HepG2 (cell line): ENCODE measurements at regions not wholly inside any gene's neighbourhood (a gene's known extent, or its start where the extent isn't known, plus 50 kb on each side); places are given as distances from the start of the nearest gene placed in this dataset.
A peak's percentile ranks its signal among the peaks of the same experiment; 100 is the strongest.

Source experiments
- ATAC-seq: fragments of 200-7000 bp; cut with Tn5 transposase; 3 replicates; pipeline ENCODE4 v1.9.1; 2020; ENCODE audit warnings: mild to moderate bottlenecking, moderate library complexity
- BruUV-seq: library from RNA; stranded (reverse); fragments of 400-500 nt; replicated peaks from 2 replicates; lab custom pipeline; 2021; lab: Mats Ljungman, UMichigan
- CTCF ChIA-PET: fragments of 300-600 bp; formaldehyde crosslinking; extraction: SDS; loops from one replicate; lab custom pipeline; 2021; ENCODE audit warnings: low total read pairs, inconsistent platforms, low intra/inter-chr PET ratio; lab: Yijun Ruan, JAX
- POLR2A ChIA-PET: fragments of 350-600 bp; sonication (Branson Sonifier 250); formaldehyde crosslinking; loops from one replicate; lab custom pipeline; 2020; ENCODE audit warnings: antibody characterized with exemption, inconsistent platforms; lab: Yijun Ruan, JAX
- DNase-seq: peaks from one replicate; pipeline ENCODE4 v3.0.0-alpha.2; 2015; ENCODE audit warnings: low spot score
- FAIRE-seq: peaks from 3 replicates; lab custom pipeline; 2011; peaks lifted over from hg19 to GRCh38; lab: Jason Lieb, UNC
- H2AFZ ChIP-seq: one replicate; pipeline ENCODE4 v1.6.1; 2011; ENCODE audit warnings: low read length, inconsistent platforms
- H3K27ac ChIP-seq: fragments of 300-600 bp; 3 replicates; pipeline ENCODE4 v1.8.0; 2011; ENCODE audit warnings: mixed run types, mild to moderate bottlenecking, mixed read lengths, low read length, inconsistent platforms; ENCODE audit not compliant: insufficient read depth; ENCODE audit errors: extremely low read length
- H3K27me3 ChIP-seq, 2 experiments: fragments of 200-600 bp in 1 of 2; 2 replicates in 1 of 2; 3 replicates in 1 of 2; pipeline versions ENCODE4 v1.6.0 to v1.8.0; 2011; ENCODE audit warnings: low read length in 2 of 2, mild to moderate bottlenecking in 2 of 2, moderate library complexity in 2 of 2, inconsistent platforms in 1 of 2; ENCODE audit not compliant: insufficient read depth in 2 of 2, control insufficient read depth in 1 of 2
- H3K36me3 ChIP-seq, 2 experiments: fragments of 200-600 bp in 1 of 2; replicated peaks in 1 of 2; 2 replicates in 1 of 2; 3 replicates in 1 of 2; pipeline versions ENCODE4 v1.5.1 to v1.8.0; 2011; ENCODE audit warnings: low read length in 2 of 2, inconsistent platforms in 1 of 2; ENCODE audit not compliant: insufficient read depth in 2 of 2, control insufficient read depth in 1 of 2
- H3K4me1 ChIP-seq: 2 replicates; pipeline ENCODE4 v1.5.1; 2012; ENCODE audit warnings: low read length, inconsistent platforms; ENCODE audit not compliant: insufficient read depth
- H3K4me2 ChIP-seq: 2 replicates; pipeline ENCODE4 v1.6.0; 2011; ENCODE audit warnings: low read depth, low read length, inconsistent platforms
- H3K4me3 ChIP-seq, 3 experiments: fragments of 200-600 bp in 1 of 3; sonication (generic), shearing (Covaris generic) in 1 of 3; replicated peaks in 1 of 3; 2 replicates each; pipeline ENCODE4 v1.5.1; 2011 to 2016; ENCODE audit warnings: low read length in 3 of 3, inconsistent platforms in 2 of 3, low read depth in 2 of 3, mild to moderate bottlenecking in 2 of 3, control low read depth in 1 of 3, mixed read lengths in 1 of 3; ENCODE audit not compliant: insufficient read depth in 1 of 3
- H3K79me2 ChIP-seq: one replicate; pipeline ENCODE4 v1.6.1; 2011; ENCODE audit warnings: low read length, inconsistent platforms; ENCODE audit not compliant: insufficient read depth
- H3K9ac ChIP-seq: 2 replicates; pipeline ENCODE4 v1.6.0; 2011; ENCODE audit warnings: mild to moderate bottlenecking, low read depth, low read length, inconsistent platforms; ENCODE audit not compliant: insufficient read depth
- H3K9me3 ChIP-seq: 2 replicates; pipeline ENCODE4 v1.5.1; 2012; ENCODE audit warnings: mild to moderate bottlenecking, low read length
- H4K20me1 ChIP-seq: 2 replicates; pipeline ENCODE4 v1.6.0; 2011; ENCODE audit warnings: inconsistent platforms, mild to moderate bottlenecking, low read length, moderate library complexity; ENCODE audit not compliant: insufficient read depth
- BATF2 ChIP-seq: sonication (generic); formaldehyde crosslinking; IDR thresholded peaks from 2 replicates; pipeline ENCODE4 v1.8.0; 2022; ENCODE audit warnings: mild to moderate bottlenecking, missing genetic modification reagents, moderate library complexity
- BCLAF1 ChIP-seq: fragments of 450-650 bp; IDR thresholded peaks from 2 replicates; pipeline ENCODE4 v1.6.1; 2017; ENCODE audit warnings: mild to moderate bottlenecking
- DPF2 ChIP-seq: sonication (generic); formaldehyde crosslinking; IDR thresholded peaks from 2 replicates; pipeline ENCODE4 v1.4.0; 2020; ENCODE audit warnings: mild to moderate bottlenecking, low read depth, missing genetic modification reagents, borderline replicate concordance
- HNRNPH1 ChIP-seq: fragments of 200-400 bp; formaldehyde crosslinking; optimal IDR thresholded peaks from 2 replicates; pipeline ENCODE3; 2017; ENCODE audit warnings: mild to moderate bottlenecking, low read depth, low read length
- SMAD1 ChIP-seq: sonication (generic); formaldehyde crosslinking; IDR thresholded peaks from 2 replicates; pipeline ENCODE4 v1.4.0; 2020; ENCODE audit warnings: missing genetic modification reagents, low read depth, mild to moderate bottlenecking, borderline replicate concordance
- STAG1 ChIP-seq: sonication (generic); formaldehyde crosslinking; IDR thresholded peaks from 2 replicates; pipeline ENCODE4 v1.4.0; 2020; ENCODE audit warnings: missing genetic modification reagents
- ZMAT5 ChIP-seq: sonication (generic); formaldehyde crosslinking; IDR thresholded peaks from 2 replicates; pipeline ENCODE4 v1.5.0; 2020; ENCODE audit warnings: mild to moderate bottlenecking, low read depth, missing genetic modification reagents, borderline replicate concordance
- ZNF3 ChIP-seq: IDR thresholded peaks from 2 replicates; pipeline ENCODE4 v1.7.0; 2017; ENCODE audit warnings: inconsistent platforms
- ZNF350 ChIP-seq: sonication (generic); formaldehyde crosslinking; IDR thresholded peaks from 2 replicates; pipeline ENCODE4 v1.4.0; 2020; ENCODE audit warnings: mild to moderate bottlenecking, low read depth, missing genetic modification reagents, borderline replicate concordance
- ZNF496 ChIP-seq: sonication (generic); formaldehyde crosslinking; IDR thresholded peaks from 2 replicates; pipeline ENCODE4 v1.8.1; 2023; ENCODE audit warnings: mild to moderate bottlenecking, moderate library complexity, missing genetic modification reagents; ENCODE audit not compliant: insufficient replicate concordance
- ZNF572 ChIP-seq: sonication (generic); formaldehyde crosslinking; IDR thresholded peaks from 2 replicates; pipeline ENCODE4 v1.5.1; 2020; ENCODE audit warnings: mild to moderate bottlenecking, missing genetic modification reagents
- ZNF639 ChIP-seq: conservative IDR thresholded peaks from 2 replicates; pipeline ENCODE4 v1.6.1; 2018; ENCODE audit warnings: missing genetic modification reagents
- ZNF777 ChIP-seq: sonication (generic); formaldehyde crosslinking; IDR thresholded peaks from 2 replicates; pipeline ENCODE4 v1.4.0; 2020; ENCODE audit warnings: missing genetic modification reagents
- WGBS: methylation state at CpG from one replicate; pipeline ENCODE4 v1.1.6; 2017; ENCODE audit warnings: low lambda C conversion rate; 5-methylcytosine and 5-hydroxymethylcytosine counted together
- in situ Hi-C: cut with HindIII; loops from 2 replicates; pipeline ENCODE4 v1.10.0; 2017; ENCODE audit warnings: low pct_unique_long_range_greater_than_20kb; ENCODE audit not compliant: extremely low pct_ligation_motif_present
- intact Hi-C: fragments of 100-400 bp; cut with micrococcal nuclease; formaldehyde crosslinking; loops from one replicate; pipeline ENCODE4 v1.10.0; 2022; ENCODE audit not compliant: unreplicated experiment

GRCh38 chr3:174397848-174398247 lies 461.3 kb upstream of the NAALADL2 start:
- ChIA-PET CTCF (no interaction called here), POLR2A (no interaction called here)
- H2AFZ ChIP-seq, result no peak overlapping the region
- FAIRE-seq, result no peak
- in situ Hi-C loops, result no loop called here
- no peak overlapping the region for H3K27ac ChIP-seq
- no peak overlapping the region for H3K9ac ChIP-seq
- DNase-seq, result peak; percentile 1
- no peaks in the 10 kb centered on the region for H3K4me1 ChIP-seq
- no peak overlapping the region for H3K4me3 ChIP-seq
- no peaks in the 10 kb centered on the region for H4K20me1 ChIP-seq
- H3K27me3 ChIP-seq, result no peaks in the 10 kb centered on the region
- intact Hi-C loops, result loop anchor here (10.0 kb wide), 1 partner anchor 727 kb away; no protein-coding TSS in a partner anchor
- no peaks in the 10 kb centered on the region for H3K9me3 ChIP-seq
- ATAC-seq, result no peak
- no peaks in the 10 kb centered on the region for H3K79me2 ChIP-seq
- no peak overlapping the region for H3K4me2 ChIP-seq
- no TSS peak for BruUV-seq
- peak; percentile 23; the same call in 1 of the 2 replicates for TF ChIP-seq STAG1 (CRISPR knock-in tag)
- TF ChIP-seq BCLAF1, result no peak
- H3K36me3 ChIP-seq, result no peaks in the 10 kb centered on the region

GRCh38 chr3:174398761-174399160 lies 460.4 kb upstream of the NAALADL2 start:
- H3K27me3 ChIP-seq, result no peaks in the 10 kb centered on the region
- H3K27ac ChIP-seq, result no peak overlapping the region
- no peak overlapping the region for H2AFZ ChIP-seq
- 12% methylated on average over 1 of the region's 1 CpG for WGBS
- intact Hi-C loops (loop anchor here (10.0 kb wide), 1 partner anchor 726 kb away; no protein-coding TSS in a partner anchor), in situ Hi-C loops (no loop called here)
- DNase-seq (no peak), ATAC-seq (no peak), FAIRE-seq (no peak)
- ChIA-PET POLR2A (no interaction called here), CTCF (no interaction called here)
- TF ChIP-seq ZNF639 (no peak), ZNF350 (CRISPR knock-in tag) (no peak), DPF2 (no peak), HNRNPH1 (no peak), ZNF572 (CRISPR knock-in tag) (no peak), ZNF3 (CRISPR knock-in tag) (no peak), BATF2 (CRISPR knock-in tag) (no peak), SMAD1 (no peak), ZMAT5 (no peak), ZNF496 (CRISPR knock-in tag) (no peak), ZNF777 (CRISPR knock-in tag) (no peak)
- H3K4me1 ChIP-seq, result no peaks in the 10 kb centered on the region
- no peaks in the 10 kb centered on the region for H3K9me3 ChIP-seq
- H3K79me2 ChIP-seq, result no peaks in the 10 kb centered on the region
- H3K9ac ChIP-seq, result no peak overlapping the region
- no peaks in the 10 kb centered on the region for H3K36me3 ChIP-seq
- no peak overlapping the region for H3K4me3 ChIP-seq
- H4K20me1 ChIP-seq, result no peaks in the 10 kb centered on the region
- no peak overlapping the region for H3K4me2 ChIP-seq
- BruUV-seq, result no TSS peak
